Kidney glomerular epithelial cell (primary cell): ENCODE measurements at regions not wholly inside any gene's neighbourhood (a gene's known extent, or its start where the extent isn't known, plus 50 kb on each side); places are given as distances from the start of the nearest gene placed in this dataset.
"Not testable (repeated sequence)": the region's sequence is repeated elsewhere in the genome, so short reads cannot be mapped to it uniquely, and the experiment has no call there.

Experiments
- DNase-seq: peaks from one replicate; lab custom pipeline; 2025; lab: John Stamatoyannopoulos, UW

GRCh38 chr10:15921423-15921945 is 61.2 kb upstream of the MINDY3 start:
- DNase-seq = not testable (repeated sequence)

- DNase-seq = no peak
These were observed 71.1 kb upstream of the MINDY3 start for GRCh38 chr10:15931376-15931775.

- not testable (repeated sequence) for DNase-seq
These were observed 79.2 kb upstream of the MINDY3 start for GRCh38 chr10:15939543-15939942.

GRCh38 chr10:15943426-15943825 is 83.1 kb upstream of the MINDY3 start:
- no peak for DNase-seq

- no peak for DNase-seq
These were observed 93.9 kb upstream of the MINDY3 start for GRCh38 chr10:15954188-15954587.

GRCh38 chr10:15960277-15960676 is 100.0 kb upstream of the MINDY3 start:
- DNase-seq = no peak

- DNase-seq = not testable (repeated sequence)
These were observed 112.4 kb upstream of the MINDY3 start for GRCh38 chr10:15972736-15973135.

GRCh38 chr10:15985690-15986089 is 125.4 kb upstream of the MINDY3 start:
- DNase-seq = no peak

- no peak for DNase-seq
These were observed 130.3 kb upstream of the MINDY3 start for GRCh38 chr10:15990535-15991129.

- no peak for DNase-seq
These were observed 137.0 kb upstream of the MINDY3 start for GRCh38 chr10:15997313-15997712.

GRCh38 chr10:16001581-16001980 is 141.3 kb upstream of the MINDY3 start:
- DNase-seq = no peak

- no peak for DNase-seq
These were observed 149.5 kb upstream of the MINDY3 start for GRCh38 chr10:16009785-16010184.

GRCh38 chr10:16011548-16011947 is 151.2 kb upstream of the MINDY3 start:
- no peak for DNase-seq

GRCh38 chr10:16014469-16014868 is 154.2 kb upstream of the MINDY3 start:
- DNase-seq = no peak

GRCh38 chr10:16016688-16017087 is 156.4 kb upstream of the MINDY3 start:
- no peak for DNase-seq

- no peak for DNase-seq
These were observed 160.5 kb upstream of the MINDY3 start for GRCh38 chr10:16020836-16021235.

- DNase-seq = not testable (repeated sequence)
These were observed 166.5 kb upstream of the MINDY3 start for GRCh38 chr10:16026832-16027231.

GRCh38 chr10:16030562-16030961 is 170.3 kb upstream of the MINDY3 start:
- no peak for DNase-seq

- no peak for DNase-seq
These were observed 188.7 kb upstream of the MINDY3 start for GRCh38 chr10:16049050-16049449.

- no peak for DNase-seq
These were observed 189.5 kb upstream of the MINDY3 start for GRCh38 chr10:16049782-16050181.

- no peak for DNase-seq
These were observed 203.0 kb upstream of the MINDY3 start for GRCh38 chr10:16063350-16063749.

- DNase-seq = not testable (repeated sequence)
These were observed 223.2 kb upstream of the MINDY3 start for GRCh38 chr10:16083551-16083950.

- DNase-seq = no peak
These were observed 244.8 kb upstream of the MINDY3 start for GRCh38 chr10:16105082-16105481.
